HepG2 (cell line): ENCODE measurements at regions not wholly inside any gene's neighbourhood (a gene's known extent, or its start where the extent isn't known, plus 50 kb on each side); places are given as distances from the start of the nearest gene placed in this dataset.
A peak's percentile ranks its signal among the peaks of the same experiment; 100 is the strongest.
"Not testable (repeated sequence)": the region's sequence is repeated elsewhere in the genome, so short reads cannot be mapped to it uniquely, and the experiment has no call there.

ENCODE experiments used
- ATAC-seq: fragments of 200-7000 bp; cut with Tn5 transposase; 3 replicates; pipeline ENCODE4 v1.9.1; 2020; ENCODE audit warnings: mild to moderate bottlenecking, moderate library complexity
- BruUV-seq: library from RNA; stranded (reverse); fragments of 400-500 nt; replicated peaks from 2 replicates; lab custom pipeline; 2021; lab: Mats Ljungman, UMichigan
- CTCF ChIA-PET: fragments of 300-600 bp; formaldehyde crosslinking; extraction: SDS; loops from one replicate; lab custom pipeline; 2021; ENCODE audit warnings: low total read pairs, inconsistent platforms, low intra/inter-chr PET ratio; lab: Yijun Ruan, JAX
- POLR2A ChIA-PET: fragments of 350-600 bp; sonication (Branson Sonifier 250); formaldehyde crosslinking; loops from one replicate; lab custom pipeline; 2020; ENCODE audit warnings: antibody characterized with exemption, inconsistent platforms; lab: Yijun Ruan, JAX
- DNase-seq: peaks from one replicate; pipeline ENCODE4 v3.0.0-alpha.2; 2015; ENCODE audit warnings: low spot score
- FAIRE-seq: peaks from 3 replicates; lab custom pipeline; 2011; peaks lifted over from hg19 to GRCh38; lab: Jason Lieb, UNC
- H2AFZ ChIP-seq: one replicate; pipeline ENCODE4 v1.6.1; 2011; ENCODE audit warnings: low read length, inconsistent platforms
- H3K27ac ChIP-seq: fragments of 300-600 bp; 3 replicates; pipeline ENCODE4 v1.8.0; 2011; ENCODE audit warnings: mixed run types, mild to moderate bottlenecking, mixed read lengths, low read length, inconsistent platforms; ENCODE audit not compliant: insufficient read depth; ENCODE audit errors: extremely low read length
- H3K27me3 ChIP-seq, 2 experiments: fragments of 200-600 bp in 1 of 2; 2 replicates in 1 of 2; 3 replicates in 1 of 2; pipeline versions ENCODE4 v1.6.0 to v1.8.0; 2011; ENCODE audit warnings: low read length in 2 of 2, mild to moderate bottlenecking in 2 of 2, moderate library complexity in 2 of 2, inconsistent platforms in 1 of 2; ENCODE audit not compliant: insufficient read depth in 2 of 2, control insufficient read depth in 1 of 2
- H3K36me3 ChIP-seq, 2 experiments: fragments of 200-600 bp in 1 of 2; replicated peaks in 1 of 2; 2 replicates in 1 of 2; 3 replicates in 1 of 2; pipeline versions ENCODE4 v1.5.1 to v1.8.0; 2011; ENCODE audit warnings: low read length in 2 of 2, inconsistent platforms in 1 of 2; ENCODE audit not compliant: insufficient read depth in 2 of 2, control insufficient read depth in 1 of 2
- H3K4me1 ChIP-seq: 2 replicates; pipeline ENCODE4 v1.5.1; 2012; ENCODE audit warnings: low read length, inconsistent platforms; ENCODE audit not compliant: insufficient read depth
- H3K4me2 ChIP-seq: 2 replicates; pipeline ENCODE4 v1.6.0; 2011; ENCODE audit warnings: low read depth, low read length, inconsistent platforms
- H3K4me3 ChIP-seq, 3 experiments: fragments of 200-600 bp in 1 of 3; sonication (generic), shearing (Covaris generic) in 1 of 3; replicated peaks in 1 of 3; 2 replicates each; pipeline ENCODE4 v1.5.1; 2011 to 2016; ENCODE audit warnings: low read length in 3 of 3, inconsistent platforms in 2 of 3, low read depth in 2 of 3, mild to moderate bottlenecking in 2 of 3, control low read depth in 1 of 3, mixed read lengths in 1 of 3; ENCODE audit not compliant: insufficient read depth in 1 of 3
- H3K79me2 ChIP-seq: one replicate; pipeline ENCODE4 v1.6.1; 2011; ENCODE audit warnings: low read length, inconsistent platforms; ENCODE audit not compliant: insufficient read depth
- H3K9ac ChIP-seq: 2 replicates; pipeline ENCODE4 v1.6.0; 2011; ENCODE audit warnings: mild to moderate bottlenecking, low read depth, low read length, inconsistent platforms; ENCODE audit not compliant: insufficient read depth
- H3K9me3 ChIP-seq: 2 replicates; pipeline ENCODE4 v1.5.1; 2012; ENCODE audit warnings: mild to moderate bottlenecking, low read length
- H4K20me1 ChIP-seq: 2 replicates; pipeline ENCODE4 v1.6.0; 2011; ENCODE audit warnings: inconsistent platforms, mild to moderate bottlenecking, low read length, moderate library complexity; ENCODE audit not compliant: insufficient read depth
- HNRNPK ChIP-seq: fragments of 200-400 bp; formaldehyde crosslinking; IDR thresholded peaks from 2 replicates; pipeline ENCODE4 v1.6.1; 2018; ENCODE audit warnings: low read length, low read depth, moderate library complexity, mild to moderate bottlenecking; ENCODE audit not compliant: poor library complexity, severe bottlenecking
- ISX ChIP-seq: sonication (generic); formaldehyde crosslinking; conservative IDR thresholded peaks from 2 replicates; pipeline ENCODE4 v1.5.0; 2020; ENCODE audit warnings: missing genetic modification reagents
- MYC ChIP-seq: sonication (generic); formaldehyde crosslinking; IDR thresholded peaks from 2 replicates; pipeline ENCODE4 v1.9.0; 2021; ENCODE audit warnings: missing genetic modification reagents, borderline replicate concordance
- NR2F2 ChIP-seq: IDR thresholded peaks from 2 replicates; pipeline ENCODE4 v1.6.1; 2012; ENCODE audit warnings: low read depth, inconsistent platforms, borderline replicate concordance
- RXRB ChIP-seq: IDR thresholded peaks from 2 replicates; pipeline ENCODE4 v1.6.1; 2016; ENCODE audit warnings: borderline replicate concordance, missing genetic modification reagents, missing compliant biosample characterization
- SPEN ChIP-seq: sonication (generic); formaldehyde crosslinking; IDR thresholded peaks from 2 replicates; pipeline ENCODE4 v1.5.1; 2020; ENCODE audit warnings: low read depth, mild to moderate bottlenecking, missing genetic modification reagents
- ZNF143 ChIP-seq: sonication (generic); formaldehyde crosslinking; IDR thresholded peaks from 2 replicates; pipeline ENCODE4 v1.4.0; 2020; ENCODE audit warnings: missing genetic modification reagents
- ZNF44 ChIP-seq: sonication (generic); formaldehyde crosslinking; IDR thresholded peaks from 2 replicates; pipeline ENCODE4 v1.5.1; 2020; ENCODE audit warnings: mild to moderate bottlenecking, missing genetic modification reagents
- WGBS: methylation state at CpG from one replicate; pipeline ENCODE4 v1.1.6; 2017; ENCODE audit warnings: low lambda C conversion rate; 5-methylcytosine and 5-hydroxymethylcytosine counted together
- in situ Hi-C: cut with HindIII; loops from 2 replicates; pipeline ENCODE4 v1.10.0; 2017; ENCODE audit warnings: low pct_unique_long_range_greater_than_20kb; ENCODE audit not compliant: extremely low pct_ligation_motif_present
- intact Hi-C: fragments of 100-400 bp; cut with micrococcal nuclease; formaldehyde crosslinking; loops from one replicate; pipeline ENCODE4 v1.10.0; 2022; ENCODE audit not compliant: unreplicated experiment
- TF ChIP-seq, protein P1 (sequence below): sonication (generic); formaldehyde crosslinking; IDR thresholded peaks from 2 replicates; pipeline ENCODE4 v1.8.0; 2022; ENCODE audit warnings: mild to moderate bottlenecking, missing genetic modification reagents, moderate library complexity

DNA sequence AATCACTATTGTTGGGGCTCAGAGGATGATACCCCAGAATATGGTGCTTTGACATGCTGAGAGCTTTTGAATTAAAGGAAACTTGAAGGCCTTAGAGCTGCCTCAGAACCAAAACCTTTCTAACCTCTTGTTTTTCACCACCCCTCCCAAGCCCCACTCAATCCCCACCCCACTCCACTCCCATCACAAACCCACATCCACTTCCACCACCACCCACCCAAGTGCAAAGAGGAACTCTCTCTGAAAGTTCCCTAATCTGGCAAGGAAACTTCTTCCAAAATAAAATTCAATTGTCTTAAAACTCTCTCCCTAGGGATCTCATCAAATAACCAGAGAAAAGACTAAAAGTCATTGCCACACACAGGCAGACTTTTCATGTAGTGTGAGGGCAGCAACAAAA, 301.2 kb upstream of the ARHGEF26 start:
- no TSS peak for BruUV-seq

DNA sequence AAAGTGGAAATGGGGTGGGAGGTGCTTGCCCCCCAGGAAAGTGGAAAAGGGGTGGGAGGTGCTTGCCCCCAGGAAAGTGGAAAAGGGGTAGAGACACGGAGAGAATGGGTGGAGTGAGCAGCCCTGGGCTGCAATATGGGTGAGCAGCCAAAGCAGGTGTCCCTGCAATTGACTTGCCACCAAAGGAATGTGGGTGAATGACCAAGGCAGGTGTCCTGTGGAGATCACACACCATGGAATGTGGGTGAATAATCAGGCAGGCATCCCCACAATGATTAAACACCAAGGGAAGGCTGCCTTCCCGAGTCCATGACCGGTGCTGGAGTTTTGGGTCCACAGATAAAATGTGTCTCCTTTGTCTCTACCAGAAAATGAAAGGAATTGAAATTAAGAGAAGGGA, 292.8 kb upstream of the ARHGEF26 start:
- H4K20me1 ChIP-seq, H3K27me3 ChIP-seq, H3K79me2 ChIP-seq, BruUV-seq, H3K27ac ChIP-seq, H3K9ac ChIP-seq, H3K36me3 ChIP-seq, FAIRE-seq, H3K9me3 ChIP-seq, intact Hi-C loops, POLR2A ChIA-PET, in situ Hi-C loops, DNase-seq, ATAC-seq, H2AFZ ChIP-seq, CTCF ChIA-PET, H3K4me1 ChIP-seq, H3K4me2 ChIP-seq, H3K4me3 ChIP-seq: not testable (repeated sequence)
- 2% methylated on average over 3 of the region's 3 CpGs for WGBS

More for the DNA sequence above, 301.2 kb upstream of the ARHGEF26 start:
- no peak overlapping the region for H3K4me2 ChIP-seq
- FAIRE-seq = no peak
- H3K9ac ChIP-seq = no peak overlapping the region
- no peak overlapping the region for H2AFZ ChIP-seq
- no peaks in the 10 kb centered on the region for H3K36me3 ChIP-seq
- ChIA-PET POLR2A (no interaction called here), CTCF (no interaction called here)
- intact Hi-C loops = no loop called here
- no peak for DNase-seq
- H3K79me2 ChIP-seq = no peaks in the 10 kb centered on the region
- in situ Hi-C loops = no loop called here
- no peaks in the 10 kb centered on the region for H3K4me1 ChIP-seq
- no peak for ATAC-seq
- H4K20me1 ChIP-seq = no peaks in the 10 kb centered on the region
- no peaks in the 10 kb centered on the region for H3K27me3 ChIP-seq
- no peaks in the 10 kb centered on the region for H3K9me3 ChIP-seq
- TF ChIP-seq HNRNPK (peak; percentile 62), NR2F2 (no peak), ZNF44 (no peak), ISX (CRISPR knock-in tag) (no peak), SPEN (CRISPR knock-in tag) (no peak), ZNF143 (CRISPR knock-in tag) (no peak), MYC (no peak), RXRB (CRISPR knock-in tag) (no peak)
- TF ChIP-seq, protein P1, sequence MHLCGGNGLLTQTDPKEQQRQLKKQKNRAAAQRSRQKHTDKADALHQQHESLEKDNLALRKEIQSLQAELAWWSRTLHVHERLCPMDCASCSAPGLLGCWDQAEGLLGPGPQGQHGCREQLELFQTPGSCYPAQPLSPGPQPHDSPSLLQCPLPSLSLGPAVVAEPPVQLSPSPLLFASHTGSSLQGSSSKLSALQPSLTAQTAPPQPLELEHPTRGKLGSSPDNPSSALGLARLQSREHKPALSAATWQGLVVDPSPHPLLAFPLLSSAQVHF (CRISPR knock-in tag) = no peak
- no peak overlapping the region for H3K27ac ChIP-seq
- no peak overlapping the region for H3K4me3 ChIP-seq
